Endothelial cell of umbilical vein (primary cell): ENCODE measurements at regions not wholly inside any gene's neighbourhood (a gene's known extent, or its start where the extent isn't known, plus 50 kb on each side); places are given as distances from the start of the nearest gene placed in this dataset.

ENCODE experiments used
- BruUV-seq: library from RNA; stranded (reverse); fragments of 400-500 nt; replicated peaks from 2 replicates; lab custom pipeline; 2021; lab: Mats Ljungman, UMichigan
- CTCF ChIA-PET: fragments of 300-600, 350-600 bp; sonication (Branson Sonifier 250); formaldehyde crosslinking; loops from one replicate; lab custom pipeline; 2021; ENCODE audit warnings: antibody characterized with exemption, inconsistent platforms; lab: Charles Lee
- POLR2A ChIA-PET: fragments of 300-600, 350-600 bp; sonication (Branson Sonifier 250); formaldehyde crosslinking; loops from one replicate; lab custom pipeline; 2021; ENCODE audit warnings: antibody characterized with exemption, inconsistent platforms; lab: Charles Lee
- DNase-seq: peaks from one replicate; pipeline ENCODE4 v3.0.0-alpha.2; 2011; ENCODE audit warnings: low read depth, low spot score
- FAIRE-seq: peaks from 2 replicates; lab custom pipeline; 2011; peaks lifted over from hg19 to GRCh38; lab: Jason Lieb, UNC
- H2AFZ ChIP-seq: 2 replicates; pipeline ENCODE4 v1.6.0; 2012; ENCODE audit warnings: low read depth, low read length, control low read depth, inconsistent platforms
- H3K27ac ChIP-seq: 2 replicates; pipeline ENCODE4 v1.5.1; 2011; ENCODE audit warnings: low read depth, mild to moderate bottlenecking, control low read depth, low read length, moderate library complexity; ENCODE audit not compliant: insufficient read depth
- H3K27me3 ChIP-seq, 2 experiments: 2 replicates each; pipeline versions ENCODE4 v1.6.0 to v1.6.1; 2011; ENCODE audit warnings: low read length in 2 of 2, mixed read lengths in 1 of 2; ENCODE audit not compliant: control insufficient read depth in 2 of 2, insufficient read depth in 2 of 2
- H3K36me3 ChIP-seq, 2 experiments: 2 replicates in 1 of 2; 3 replicates in 1 of 2; pipeline ENCODE4 v1.5.1; 2011; ENCODE audit warnings: low read length in 2 of 2, mild to moderate bottlenecking in 1 of 2, moderate library complexity in 1 of 2; ENCODE audit not compliant: control insufficient read depth in 2 of 2, insufficient read depth in 2 of 2; ENCODE audit errors: extremely low read depth in 1 of 2
- H3K4me1 ChIP-seq: 3 replicates; pipeline ENCODE4 v1.5.1; 2011; ENCODE audit warnings: mild to moderate bottlenecking, low read length; ENCODE audit not compliant: control insufficient read depth, insufficient read depth; ENCODE audit errors: extremely low read depth
- H3K4me2 ChIP-seq: 2 replicates; pipeline ENCODE4 v1.6.1; 2011; ENCODE audit warnings: low read length, control low read depth, mixed read lengths; ENCODE audit not compliant: insufficient read depth
- H3K4me3 ChIP-seq, 3 experiments: fragments of 200-600 bp in 1 of 3; sonication (generic), shearing (Covaris generic) in 1 of 3; replicated peaks in 1 of 3; 2 replicates each; pipeline ENCODE4 v1.5.1; 2011 to 2016; ENCODE audit warnings: control low read depth in 3 of 3, low read length in 3 of 3, mild to moderate bottlenecking in 2 of 3, inconsistent platforms in 1 of 3, low read depth in 1 of 3, moderate library complexity in 1 of 3; ENCODE audit not compliant: insufficient read depth in 1 of 3
- H3K79me2 ChIP-seq: 2 replicates; pipeline ENCODE4 v1.6.0; 2012; ENCODE audit warnings: low read length, inconsistent platforms; ENCODE audit not compliant: control insufficient read depth, insufficient read depth
- H3K9ac ChIP-seq: replicated peaks from 2 replicates; pipeline ENCODE3; 2011; ENCODE audit warnings: low read length, control low read depth; ENCODE audit not compliant: insufficient read depth; ENCODE audit errors: extremely low read depth
- H3K9me1 ChIP-seq: replicated peaks from 3 replicates; pipeline ENCODE4 v1.6.0; 2011; ENCODE audit warnings: mild to moderate bottlenecking, low read length; ENCODE audit not compliant: control insufficient read depth, insufficient read depth; ENCODE audit errors: extremely low read depth
- H3K9me3 ChIP-seq: replicated peaks from 2 replicates; pipeline ENCODE4 v1.5.1; 2012; ENCODE audit warnings: low read length, inconsistent platforms; ENCODE audit not compliant: control insufficient read depth, insufficient read depth
- H4K20me1 ChIP-seq: replicated peaks from 2 replicates; pipeline ENCODE3; 2011; ENCODE audit warnings: mild to moderate bottlenecking, low read length; ENCODE audit not compliant: control insufficient read depth, insufficient read depth; ENCODE audit errors: extremely low read depth
- EZH2 ChIP-seq: IDR thresholded peaks from 2 replicates; pipeline ENCODE4 v1.6.1; 2012; ENCODE audit warnings: borderline replicate concordance, low read depth, mild to moderate bottlenecking, moderate library complexity, low read length, inconsistent platforms; ENCODE audit not compliant: severe bottlenecking
- FOS ChIP-seq: IDR thresholded peaks from 2 replicates; pipeline ENCODE4 v1.6.1; 2011; ENCODE audit warnings: mild to moderate bottlenecking, low read length, moderate library complexity, borderline replicate concordance; ENCODE audit not compliant: insufficient read depth
- GATA2 ChIP-seq: IDR thresholded peaks from 2 replicates; pipeline ENCODE4 v1.7.0; 2011; ENCODE audit warnings: low read depth, mild to moderate bottlenecking, moderate library complexity, mixed read lengths, low read length; ENCODE audit not compliant: insufficient read length, insufficient read depth
- JUN ChIP-seq: IDR thresholded peaks from 2 replicates; pipeline ENCODE4 v1.6.1; 2011; ENCODE audit warnings: borderline replicate concordance, low read depth; ENCODE audit not compliant: insufficient read length, insufficient read depth
- MAX ChIP-seq: IDR thresholded peaks from 2 replicates; pipeline ENCODE4 v1.6.1; 2011; ENCODE audit not compliant: insufficient read depth, insufficient read length
- MYC ChIP-seq: IDR thresholded peaks from one replicate; pipeline ENCODE4 v1.6.1; 2011; ENCODE audit warnings: mild to moderate bottlenecking, low read depth, low read length
- POLR2A ChIP-seq: IDR thresholded peaks from 2 replicates; pipeline ENCODE4 v1.6.1; 2012; ENCODE audit warnings: low read depth, mild to moderate bottlenecking, control low read depth, low read length
- POLR2AphosphoS5 ChIP-seq: IDR thresholded peaks from 2 replicates; pipeline ENCODE4 v1.6.1; 2012; ENCODE audit warnings: low read depth, mild to moderate bottlenecking, control low read depth, low read length, moderate library complexity; ENCODE audit not compliant: insufficient read depth
- dilution Hi-C: fragments of 300-500 bp; cut with MboI; formaldehyde crosslinking; loops from one replicate; pipeline ENCODE4 v1.15.0; 2019; ENCODE audit warnings: low sequenced_read_pairs; ENCODE audit not compliant: extremely low pct_ligation_motif_present
- intact Hi-C: fragments of 100-400 bp; cut with micrococcal nuclease; formaldehyde crosslinking; loops from one replicate; pipeline ENCODE4 v1.10.0; 2022
- TF ChIP-seq, protein P1 (sequence below), 2 donors: IDR thresholded peaks; 1 replicate in 1 of 2; 2 replicates in 1 of 2; pipeline ENCODE4 v1.5.1; 2011; ENCODE audit warnings: low read length in 2 of 2, mild to moderate bottlenecking in 2 of 2, moderate library complexity in 2 of 2, control low read depth in 1 of 2, inconsistent platforms in 1 of 2, low read depth in 1 of 2; ENCODE audit not compliant: insufficient read depth in 1 of 2; ENCODE audit errors: extremely low read depth in 1 of 2

DNA sequence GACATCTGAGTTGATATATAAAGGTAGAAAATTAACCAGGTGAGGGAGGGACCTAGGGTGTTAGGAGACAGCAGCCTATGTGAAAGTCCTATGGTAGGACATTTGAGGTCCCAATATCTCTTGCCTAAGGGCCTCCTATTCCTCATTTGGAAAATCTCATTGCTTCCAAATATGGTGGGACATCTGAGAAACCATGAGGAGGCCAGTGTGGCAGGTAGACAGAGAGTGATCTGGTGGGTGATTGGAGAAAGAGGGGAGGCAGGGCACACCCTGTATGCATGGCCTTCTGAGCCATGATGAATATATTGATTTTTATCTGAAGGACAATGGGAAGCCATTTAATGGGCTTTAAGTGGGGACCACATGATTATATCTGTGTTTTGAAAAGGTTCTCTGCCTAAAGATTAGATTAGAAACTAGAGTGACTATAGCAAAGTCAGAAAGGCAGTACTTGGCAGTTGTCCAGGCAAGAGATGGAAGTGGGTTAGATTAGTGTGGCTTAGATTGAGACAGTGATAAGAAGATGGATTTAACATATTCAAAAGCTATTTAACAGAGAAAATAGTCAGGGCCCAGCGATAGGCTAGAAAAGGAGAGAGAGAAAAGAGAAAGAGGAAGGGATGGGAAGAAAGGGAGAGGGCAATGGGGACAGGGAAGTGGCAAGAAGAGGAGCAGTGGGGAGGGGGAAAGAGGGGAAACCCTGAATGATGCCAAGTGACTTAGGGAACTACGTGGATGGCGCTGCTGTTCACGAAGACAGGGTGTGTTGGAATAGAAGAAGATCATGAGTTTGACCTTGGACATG is 237.2 kb upstream of the SRRM4 start:
- Histone ChIP-seq H3K27me3 (no peaks in the 10 kb centered on the region), H4K20me1 (no peaks in the 10 kb centered on the region), H3K36me3 (no peaks in the 10 kb centered on the region), H3K9me3 (no peaks in the 10 kb centered on the region), H3K79me2 (no peaks in the 10 kb centered on the region), H3K4me3 (no peak overlapping the region), H3K9me1 (no peaks in the 10 kb centered on the region), H3K27ac (no peak overlapping the region), H2AFZ (no peak overlapping the region), H3K4me1 (no peaks in the 10 kb centered on the region), H3K4me2 (no peak overlapping the region), H3K9ac (no peak overlapping the region)
- DNase-seq (no peak), FAIRE-seq (no peak)
- CTCF ChIA-PET: no interaction called here
- TF ChIP-seq POLR2A (no peak), JUN (no peak), GATA2 (no peak), POLR2AphosphoS5 (no peak), EZH2 (no peak), FOS (no peak), MAX (no peak), MYC (no peak)
- TF ChIP-seq, protein P1, sequence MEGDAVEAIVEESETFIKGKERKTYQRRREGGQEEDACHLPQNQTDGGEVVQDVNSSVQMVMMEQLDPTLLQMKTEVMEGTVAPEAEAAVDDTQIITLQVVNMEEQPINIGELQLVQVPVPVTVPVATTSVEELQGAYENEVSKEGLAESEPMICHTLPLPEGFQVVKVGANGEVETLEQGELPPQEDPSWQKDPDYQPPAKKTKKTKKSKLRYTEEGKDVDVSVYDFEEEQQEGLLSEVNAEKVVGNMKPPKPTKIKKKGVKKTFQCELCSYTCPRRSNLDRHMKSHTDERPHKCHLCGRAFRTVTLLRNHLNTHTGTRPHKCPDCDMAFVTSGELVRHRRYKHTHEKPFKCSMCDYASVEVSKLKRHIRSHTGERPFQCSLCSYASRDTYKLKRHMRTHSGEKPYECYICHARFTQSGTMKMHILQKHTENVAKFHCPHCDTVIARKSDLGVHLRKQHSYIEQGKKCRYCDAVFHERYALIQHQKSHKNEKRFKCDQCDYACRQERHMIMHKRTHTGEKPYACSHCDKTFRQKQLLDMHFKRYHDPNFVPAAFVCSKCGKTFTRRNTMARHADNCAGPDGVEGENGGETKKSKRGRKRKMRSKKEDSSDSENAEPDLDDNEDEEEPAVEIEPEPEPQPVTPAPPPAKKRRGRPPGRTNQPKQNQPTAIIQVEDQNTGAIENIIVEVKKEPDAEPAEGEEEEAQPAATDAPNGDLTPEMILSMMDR (IDR thresholded peaks at IDR 0.05; ENCODE audit: extremely low read depth in 1 of 2, insufficient read depth in 1 of 2, low read depth in 1 of 2, low read length in 2 of 2): no peak
- intact Hi-C loops: no loop called here
- POLR2A ChIA-PET: no interaction called here
- no TSS peak for BruUV-seq
- dilution Hi-C loops: no loop called here
